GM18907 (cell line): ENCODE measurements at regions not wholly inside any gene's neighbourhood (a gene's known extent, or its start where the extent isn't known, plus 50 kb on each side); places are given as distances from the start of the nearest gene placed in this dataset.
A peak's percentile ranks its signal among the peaks of the same experiment; 100 is the strongest.
"Not testable (repeated sequence)": the region's sequence is repeated elsewhere in the genome, so short reads cannot be mapped to it uniquely, and the experiment has no call there.

Source experiments
- ATAC-seq: cut with Tn5 transposase; IDR thresholded peaks from one replicate; pipeline ENCODE4 v1.9.1; 2021; ENCODE audit warnings: mild to moderate bottlenecking, moderate library complexity; ENCODE audit not compliant: unreplicated experiment

DNA sequence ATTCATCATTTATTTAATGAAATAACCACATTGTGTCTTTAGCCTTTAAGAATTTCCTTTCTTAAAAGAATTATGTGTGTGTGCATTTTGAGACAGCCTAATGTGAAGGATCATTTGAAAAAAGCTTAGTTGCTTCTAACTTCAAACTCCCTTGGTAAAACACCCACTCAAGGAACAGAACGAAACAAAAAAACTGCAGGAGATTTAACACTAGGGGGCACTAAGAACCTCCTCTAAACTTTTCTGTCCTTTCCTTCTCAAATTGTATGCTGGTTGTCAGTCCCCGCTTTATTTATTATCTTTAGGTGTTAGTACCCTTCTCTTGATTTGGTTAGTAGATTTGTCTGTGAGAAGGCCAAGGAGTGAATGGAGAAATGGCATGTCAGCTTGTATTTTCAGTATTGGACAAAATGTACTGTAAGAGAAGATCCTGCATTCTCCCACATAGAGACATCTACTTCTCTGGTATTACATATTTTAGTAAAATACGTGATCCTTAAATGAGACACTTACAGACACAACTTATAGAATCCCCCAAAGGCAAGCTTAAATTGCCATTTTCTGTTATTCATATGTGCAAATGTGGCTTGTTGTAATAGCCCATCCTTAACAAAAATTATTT is 229.7 kb downstream of the MRPS30 start:
- peak; percentile 78 for ATAC-seq

DNA sequence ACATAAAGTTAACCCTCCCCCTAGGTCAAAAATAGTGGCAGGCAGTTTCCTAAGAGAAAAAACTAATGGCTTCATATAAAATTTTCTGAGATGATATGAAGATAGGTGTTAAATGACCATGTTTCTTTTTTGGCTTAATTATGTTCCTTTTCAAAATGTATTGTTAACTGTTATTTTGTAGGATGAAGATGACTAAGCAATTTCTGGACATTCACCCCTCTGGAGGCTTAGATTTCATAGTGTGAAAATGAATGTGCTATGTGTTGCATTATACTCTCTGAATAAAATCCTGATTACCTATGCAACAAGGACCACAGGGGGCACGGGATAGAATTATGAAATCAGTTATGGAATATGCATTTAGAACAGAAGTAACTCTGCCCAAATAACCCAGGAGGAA is 233.5 kb downstream of the MRPS30 start:
- no peak for ATAC-seq

DNA sequence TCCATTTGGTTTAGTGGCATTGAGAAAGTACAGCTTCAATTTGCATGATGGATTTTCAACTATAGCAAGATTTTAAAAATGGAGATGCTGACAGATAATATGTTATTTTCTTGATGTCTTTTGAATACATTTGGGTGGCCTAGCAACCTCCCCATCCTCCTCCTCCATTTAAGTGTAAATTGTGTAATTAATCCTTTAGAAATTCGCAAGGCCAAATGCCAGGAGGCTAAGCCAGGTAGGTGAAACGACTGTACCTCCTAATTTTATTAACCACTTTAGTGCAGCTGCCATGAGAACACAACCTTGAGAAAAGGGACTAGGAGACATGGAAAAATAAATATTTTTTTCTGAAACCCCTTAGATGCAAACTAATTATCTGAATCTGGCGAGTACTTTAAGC is 248.8 kb downstream of the MRPS30 start:
- ATAC-seq = no peak

DNA sequence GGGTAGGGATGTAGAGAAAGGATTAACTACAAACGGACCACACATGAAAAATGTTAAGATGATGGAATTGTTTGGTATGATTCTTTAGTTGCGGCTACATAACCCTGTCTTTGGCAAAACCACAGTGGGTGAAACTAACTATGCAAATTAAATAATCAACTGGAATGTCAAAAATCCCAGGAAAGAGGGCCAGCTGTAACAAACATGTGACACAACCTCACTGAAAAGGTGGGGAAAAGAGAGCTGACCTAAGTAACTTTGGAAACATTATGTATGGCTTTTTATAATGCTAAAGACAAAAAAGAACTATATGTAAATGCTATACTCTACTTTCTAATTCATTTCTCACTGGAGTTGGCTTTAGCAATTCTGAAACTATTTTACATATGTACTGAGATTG is 252.0 kb downstream of the MRPS30 start:
- ATAC-seq = no peak

DNA sequence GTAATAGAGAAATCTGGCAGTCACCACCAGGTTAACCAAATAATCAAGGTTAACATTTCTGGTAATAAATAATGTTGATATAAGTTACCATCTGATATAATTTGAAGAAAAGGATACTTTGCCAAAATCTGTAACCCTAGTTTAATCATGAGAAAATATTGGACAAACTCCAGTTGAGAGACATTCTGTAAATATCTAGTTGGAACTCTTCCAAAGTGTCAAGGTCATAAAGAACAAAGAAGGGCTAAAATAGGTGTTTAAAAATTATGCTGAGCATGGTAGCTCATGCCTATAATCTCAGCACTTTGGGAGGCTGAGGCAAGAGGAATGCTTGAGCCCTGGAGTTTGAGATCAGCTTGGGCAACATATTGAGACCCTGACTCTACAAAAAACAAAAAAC is 253.3 kb downstream of the MRPS30 start:
- ATAC-seq = no peak

DNA sequence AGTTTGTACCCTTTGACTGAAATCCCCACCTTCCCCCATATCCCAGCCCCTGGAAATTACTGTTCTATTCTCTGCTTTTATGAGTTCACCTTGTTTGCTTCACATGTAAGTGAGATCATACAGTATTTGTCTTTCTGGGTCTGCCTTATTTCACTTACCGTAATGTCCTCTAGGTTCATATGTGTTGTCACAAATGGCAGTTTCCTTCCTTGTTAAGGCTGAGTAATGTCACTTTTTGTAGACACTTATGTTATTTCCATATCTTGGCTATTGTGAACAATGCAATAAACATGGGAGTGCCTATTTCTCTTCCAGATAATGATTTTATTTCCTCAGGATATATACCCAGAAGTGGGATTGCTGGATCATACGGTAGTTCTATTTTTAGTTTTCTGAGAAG is 272.3 kb downstream of the MRPS30 start:
- ATAC-seq = no peak

DNA sequence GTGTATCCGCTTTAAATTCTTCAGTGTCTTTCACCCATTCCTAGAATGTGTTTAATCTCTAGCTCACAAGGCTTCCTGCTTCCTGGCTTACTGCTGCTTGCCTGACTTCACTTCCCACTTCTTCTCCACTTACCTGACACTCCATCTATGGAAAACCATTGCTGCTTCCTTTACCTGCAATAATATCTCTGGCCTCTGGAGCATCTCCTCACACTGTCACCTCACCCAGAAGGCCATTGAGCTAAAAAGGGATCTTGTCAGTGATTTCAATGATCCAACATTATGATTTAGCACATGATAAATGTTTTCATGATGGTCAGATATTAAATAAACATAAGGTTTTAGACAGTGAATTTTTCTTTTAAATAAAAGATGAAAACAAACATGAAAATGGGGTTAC is 281.1 kb downstream of the MRPS30 start:
- no peak for ATAC-seq

DNA sequence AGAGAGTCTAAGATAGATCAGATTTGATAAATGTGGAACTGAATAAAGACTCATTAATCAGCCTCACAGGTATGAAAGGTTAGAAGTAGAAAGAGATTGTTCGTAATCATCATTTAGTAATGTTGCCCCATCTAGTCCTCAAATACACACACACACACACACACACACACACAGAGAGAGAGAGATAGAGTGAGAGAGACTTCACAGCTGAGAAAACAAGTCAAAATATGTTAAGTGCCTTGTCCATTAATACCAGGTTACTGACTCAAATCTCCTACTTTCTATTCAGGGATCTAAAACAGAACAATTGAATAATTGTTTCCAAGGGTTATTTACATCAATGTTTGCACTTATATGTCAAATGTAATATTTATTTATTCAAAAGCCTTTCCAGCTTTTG is 284.6 kb downstream of the MRPS30 start:
- ATAC-seq = no peak

DNA sequence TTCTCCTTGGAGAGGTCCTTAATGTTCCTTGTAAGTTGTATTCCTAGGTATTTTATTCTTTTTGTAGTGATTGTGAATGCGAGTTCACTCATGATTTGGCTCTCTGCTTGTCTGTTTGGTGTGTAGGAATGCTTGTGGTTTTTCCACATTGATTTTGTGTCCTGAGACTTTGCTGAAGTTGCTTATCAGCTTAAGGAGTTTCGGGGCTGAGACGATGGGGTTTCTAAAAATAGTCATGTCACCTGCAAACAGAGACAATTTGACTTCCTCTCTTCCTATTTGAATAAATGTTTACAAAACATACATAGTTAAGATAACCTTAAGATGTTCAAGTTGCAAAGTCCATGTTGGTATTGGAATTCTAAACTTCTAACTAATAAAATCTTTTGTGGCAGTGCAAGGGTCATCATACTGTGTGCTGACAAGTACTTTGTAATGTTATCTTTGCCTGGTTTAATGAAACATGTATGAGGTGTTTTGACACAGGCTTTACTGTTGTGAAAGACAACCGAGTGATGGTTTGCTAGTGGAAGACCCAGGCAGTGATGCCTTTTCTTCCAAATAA is 286.2 kb downstream of the MRPS30 start:
- no peak for ATAC-seq

DNA sequence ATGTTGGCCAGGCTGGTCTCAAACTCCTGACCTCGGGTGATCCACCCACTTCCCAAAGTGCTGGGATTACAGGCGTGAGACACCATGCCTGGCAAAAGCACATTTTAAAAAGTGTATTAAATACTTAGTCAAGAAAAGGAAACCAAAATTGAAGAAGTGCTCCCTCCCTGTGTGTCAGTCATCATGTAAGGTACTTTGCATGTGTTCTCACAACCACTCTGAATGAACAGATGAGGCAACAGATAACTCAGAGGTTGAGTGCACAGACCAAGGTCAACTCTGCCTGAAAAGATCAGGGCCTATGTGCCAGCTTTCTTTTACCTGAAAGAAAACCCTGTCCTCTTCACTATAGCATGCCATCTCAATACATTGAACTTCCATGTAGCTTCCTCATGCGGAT is 289.7 kb downstream of the MRPS30 start:
- ATAC-seq = no peak

DNA sequence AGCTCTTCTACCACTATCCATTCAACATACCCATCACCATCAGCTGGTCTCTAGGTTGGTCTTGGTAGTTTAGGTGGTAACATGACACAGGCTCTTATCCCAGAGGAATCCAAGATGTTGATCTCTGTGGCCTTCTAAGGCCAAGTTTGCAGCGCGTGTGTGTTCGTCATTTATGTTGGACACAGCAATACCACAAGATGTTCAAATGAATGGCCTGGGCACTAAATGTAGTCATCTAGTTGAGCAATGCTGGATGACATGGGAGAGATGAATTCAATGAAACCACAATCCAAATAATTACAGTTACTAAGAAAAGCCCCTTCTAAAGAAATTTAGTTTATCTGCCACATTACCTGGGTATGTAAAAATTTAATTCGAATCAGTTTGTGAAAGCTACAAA is 292.4 kb downstream of the MRPS30 start:
- ATAC-seq = no peak

DNA sequence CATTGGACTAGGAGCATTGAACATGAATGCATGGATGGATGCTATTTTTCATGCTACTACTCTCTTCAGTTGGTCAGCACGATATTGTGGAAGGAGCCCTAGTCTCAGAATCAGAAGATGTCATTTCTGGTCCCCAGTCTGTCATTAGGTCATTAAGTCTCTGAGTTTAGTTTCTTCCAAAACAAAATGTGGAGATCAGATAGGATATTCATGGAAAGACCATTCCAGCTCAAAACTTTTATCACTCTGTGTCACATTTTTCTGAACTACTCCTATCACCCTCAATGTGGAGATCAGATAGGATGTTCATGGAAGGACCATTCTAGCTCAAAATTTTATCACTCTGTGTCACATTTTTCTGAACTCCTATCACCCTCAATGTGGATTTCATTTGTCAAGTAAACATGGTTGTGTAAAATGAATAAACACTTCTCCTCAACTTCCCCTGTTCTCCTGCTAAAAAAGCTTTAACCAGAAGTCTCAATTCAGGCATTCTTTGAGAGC is 296.8 kb downstream of the MRPS30 start:
- no peak for ATAC-seq

DNA sequence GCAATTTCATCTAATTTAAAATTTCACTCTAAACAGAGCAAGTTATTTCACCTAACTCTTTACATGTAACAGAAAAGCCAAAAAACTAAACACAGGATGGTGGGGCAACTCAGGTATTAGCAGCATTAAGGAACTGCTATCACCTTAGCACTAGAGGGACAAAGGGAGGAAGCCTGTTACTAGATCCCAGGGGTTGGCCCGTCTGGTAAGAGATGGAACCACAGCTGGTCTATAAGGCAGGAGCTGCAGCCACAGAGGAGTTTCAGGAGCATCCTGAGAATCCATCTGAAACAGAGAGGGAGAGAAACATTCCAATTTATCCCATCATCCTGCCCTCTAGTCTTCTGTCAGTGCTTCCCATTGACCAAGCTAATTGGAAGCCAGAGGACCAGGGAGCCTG is 300.3 kb downstream of the MRPS30 start:
- no peak for ATAC-seq

DNA sequence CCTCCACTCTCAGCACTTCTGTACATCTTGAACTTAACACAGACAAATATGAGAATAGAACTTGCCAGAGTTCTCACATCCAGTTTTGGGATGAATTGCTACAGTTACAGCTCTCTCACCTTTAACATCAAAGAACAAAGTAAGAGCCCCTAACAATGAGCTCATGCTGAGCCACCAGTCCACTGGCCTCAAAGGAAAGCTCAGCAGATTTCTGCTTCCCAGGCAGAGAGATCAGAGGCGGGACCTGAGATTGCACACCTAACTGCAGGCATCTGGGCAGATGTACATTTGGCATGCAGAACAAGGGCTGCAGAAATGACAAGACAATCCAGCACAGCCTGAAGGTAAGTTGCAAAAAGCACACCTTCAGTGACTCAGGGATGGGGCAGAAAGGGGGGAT is 300.9 kb downstream of the MRPS30 start:
- ATAC-seq = no peak

DNA sequence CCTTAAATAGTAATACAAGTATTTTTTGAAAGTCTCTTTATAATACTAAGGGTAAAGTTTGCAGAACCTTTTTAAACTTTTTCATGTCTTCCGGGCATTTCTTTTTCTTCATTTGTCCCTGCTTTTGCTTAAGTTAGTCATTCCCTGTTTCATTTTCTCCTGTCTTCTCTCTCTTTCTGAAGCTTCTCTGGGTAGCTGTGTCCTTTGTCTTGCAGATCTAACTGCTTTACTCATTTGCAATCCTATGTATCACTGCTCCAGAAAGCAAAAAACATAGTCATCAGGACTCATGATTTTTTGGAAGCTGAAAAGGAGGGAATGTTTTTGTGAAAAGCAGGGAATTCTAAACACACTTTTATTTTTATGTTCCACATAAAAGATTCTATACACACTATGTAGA is 301.7 kb downstream of the MRPS30 start:
- no peak for ATAC-seq

DNA sequence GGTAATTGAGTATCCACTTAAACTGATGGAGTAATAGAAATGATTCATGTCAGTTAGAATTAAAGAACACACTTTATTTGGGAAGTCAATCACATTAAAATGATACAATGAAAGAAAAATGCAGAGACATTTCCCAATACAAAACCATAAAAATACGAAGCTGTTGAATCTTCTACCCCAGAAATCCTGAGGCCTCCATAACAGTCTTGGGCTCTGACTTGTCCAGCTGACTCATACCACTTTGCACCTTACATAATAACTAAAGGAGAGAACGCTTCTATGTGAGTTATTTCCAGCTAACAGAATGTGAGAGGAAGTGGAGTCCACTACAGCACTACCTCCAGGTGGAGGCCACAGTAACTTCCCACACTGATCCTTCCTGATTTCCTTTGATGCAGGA is 305.0 kb downstream of the MRPS30 start:
- no peak for ATAC-seq

DNA sequence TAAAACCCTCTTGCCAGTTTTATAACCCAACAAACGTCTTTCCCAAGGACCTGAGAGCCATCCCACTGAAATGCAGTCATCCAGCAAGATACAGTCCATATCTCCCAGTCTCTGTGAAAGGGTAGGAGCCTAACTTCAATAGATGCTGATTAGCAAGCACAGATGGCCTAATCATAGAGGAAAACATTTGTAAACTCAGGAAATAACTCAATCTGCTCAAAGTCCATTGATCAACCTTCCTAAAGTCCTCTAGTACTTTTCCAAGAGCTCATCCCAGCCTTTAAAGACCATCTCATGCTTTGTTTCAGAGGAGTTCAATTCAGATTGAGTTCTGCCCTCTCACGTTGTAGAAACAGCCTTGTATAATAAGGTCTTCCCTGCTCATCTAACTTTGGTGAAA is 324.2 kb downstream of the MRPS30 start:
- ATAC-seq = no peak

DNA sequence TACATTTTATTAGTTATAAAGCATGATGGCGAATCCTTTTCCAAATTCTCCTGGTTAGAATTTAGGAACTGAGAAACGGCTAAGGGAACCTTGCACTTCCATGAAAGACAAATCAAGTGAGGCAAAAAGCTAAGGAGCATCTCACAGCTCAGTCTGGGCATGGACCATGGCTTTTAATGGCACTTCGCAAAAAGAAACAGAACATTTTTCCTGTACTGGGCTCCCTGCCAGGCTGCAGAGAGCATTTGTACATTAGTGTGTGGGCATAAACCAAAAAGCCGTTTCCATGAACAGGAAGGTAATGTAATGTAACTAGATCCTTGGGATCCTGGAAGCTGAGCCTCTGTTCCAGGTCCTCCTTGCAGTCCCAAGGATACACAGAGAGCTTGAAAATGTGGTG is 354.2 kb downstream of the MRPS30 start:
- no peak for ATAC-seq

DNA sequence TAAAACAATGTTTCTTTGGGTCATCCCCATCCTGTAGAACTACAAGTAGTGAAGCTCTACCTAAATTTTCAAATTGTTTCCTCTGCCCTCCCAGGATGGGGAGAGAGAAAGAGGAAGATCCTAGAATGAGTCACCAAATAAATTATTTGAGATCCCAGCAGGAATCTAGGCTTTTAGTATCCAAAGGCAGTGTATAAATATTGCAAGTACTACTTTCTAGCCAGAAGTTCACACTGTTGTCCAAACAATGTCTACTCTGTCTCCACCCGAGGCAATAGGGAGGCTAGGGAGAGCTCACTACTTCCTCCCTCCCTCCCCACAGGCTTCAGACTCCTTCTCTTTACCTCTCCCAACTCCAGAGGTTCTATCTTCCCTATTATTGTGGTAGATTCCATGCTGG is 362.8 kb downstream of the MRPS30 start:
- ATAC-seq = no peak

DNA sequence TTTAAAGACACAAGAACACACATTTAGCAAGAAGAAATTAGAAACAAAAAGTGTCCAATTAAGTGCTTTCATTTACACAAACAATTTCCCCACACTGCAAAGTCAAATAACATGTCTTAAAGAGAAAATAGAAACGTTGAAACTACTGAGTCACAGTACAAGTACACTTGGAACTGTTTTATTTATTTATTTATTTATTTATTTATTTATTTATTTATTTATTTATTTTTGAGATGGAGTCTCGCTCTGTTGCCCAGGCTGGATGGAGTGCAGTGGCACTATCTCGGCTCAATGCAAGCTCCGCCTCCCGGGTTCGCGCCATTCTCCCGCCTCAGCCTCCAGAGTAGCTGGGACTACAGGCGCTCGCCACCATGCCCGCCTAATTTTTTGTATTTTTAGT is 363.9 kb downstream of the MRPS30 start:
- not testable (repeated sequence) for ATAC-seq

DNA sequence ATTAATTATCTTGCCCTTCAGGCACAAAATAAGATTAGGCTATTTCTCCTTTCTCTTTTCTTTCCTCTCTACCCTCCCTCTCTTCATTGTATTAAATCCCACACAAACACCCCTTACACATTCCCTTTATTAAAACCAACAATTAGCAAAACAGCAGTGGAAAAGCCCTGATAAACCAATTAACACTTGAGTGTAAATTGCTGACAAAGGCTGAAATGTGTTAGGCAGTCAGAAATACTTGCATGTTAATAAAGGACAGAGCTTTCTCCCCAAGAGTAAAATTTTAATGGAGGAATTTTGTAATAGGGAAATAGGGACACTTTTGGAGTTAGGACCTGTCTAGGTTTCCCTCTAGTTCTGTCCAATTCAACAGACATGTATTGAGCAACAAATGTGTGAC is 370.9 kb downstream of the MRPS30 start:
- ATAC-seq = no peak

DNA sequence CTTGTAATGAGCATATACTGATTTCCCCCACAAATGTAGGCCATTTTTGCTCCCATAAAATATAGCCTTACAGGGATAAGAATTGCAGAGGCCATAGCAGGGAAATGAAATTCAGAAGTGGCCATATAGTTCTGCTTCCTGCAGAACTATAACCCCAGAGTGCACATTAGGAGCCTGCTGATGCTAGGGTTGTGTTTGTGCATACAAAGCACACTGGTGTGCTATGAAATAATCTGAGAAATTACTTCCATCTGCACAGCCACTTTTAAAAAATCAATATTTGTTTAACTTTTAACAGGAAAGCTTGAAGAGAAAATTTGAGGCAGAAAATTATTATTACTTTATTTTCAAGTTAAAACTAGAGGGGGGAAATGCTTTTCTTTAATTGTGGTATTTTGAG is 380.3 kb downstream of the MRPS30 start:
- no peak for ATAC-seq

DNA sequence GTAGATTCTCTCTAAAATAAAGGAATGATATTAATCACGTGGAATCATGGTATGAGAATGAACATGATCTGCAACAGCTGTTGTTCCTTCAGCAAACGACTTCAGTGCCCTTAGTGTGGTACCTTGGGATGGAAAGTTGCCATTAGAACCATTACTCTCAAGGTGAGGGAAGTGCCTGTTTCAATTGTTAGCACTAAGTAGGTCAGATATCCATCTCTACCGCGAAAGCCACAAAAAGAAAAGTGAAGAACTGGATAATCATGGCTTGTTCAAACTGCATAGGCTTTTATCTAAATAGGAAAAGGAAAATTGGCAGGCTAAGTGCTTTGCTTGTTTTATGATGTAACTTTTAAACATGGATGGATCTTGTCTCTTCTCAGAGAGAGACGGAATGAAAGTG is 380.7 kb downstream of the MRPS30 start:
- no peak for ATAC-seq
